Endothelial cell of umbilical vein (primary cell): ENCODE measurements at regions not wholly inside any gene's neighbourhood (a gene's known extent, or its start where the extent isn't known, plus 50 kb on each side); places are given as distances from the start of the nearest gene placed in this dataset.

ENCODE experiments used
- BruUV-seq: library from RNA; stranded (reverse); fragments of 400-500 nt; replicated peaks from 2 replicates; lab custom pipeline; 2021; lab: Mats Ljungman, UMichigan
- CTCF ChIA-PET: fragments of 300-600, 350-600 bp; sonication (Branson Sonifier 250); formaldehyde crosslinking; loops from one replicate; lab custom pipeline; 2021; ENCODE audit warnings: antibody characterized with exemption, inconsistent platforms; lab: Charles Lee
- POLR2A ChIA-PET: fragments of 300-600, 350-600 bp; sonication (Branson Sonifier 250); formaldehyde crosslinking; loops from one replicate; lab custom pipeline; 2021; ENCODE audit warnings: antibody characterized with exemption, inconsistent platforms; lab: Charles Lee
- DNase-seq: peaks from one replicate; pipeline ENCODE4 v3.0.0-alpha.2; 2011; ENCODE audit warnings: low read depth, low spot score
- FAIRE-seq: peaks from 2 replicates; lab custom pipeline; 2011; peaks lifted over from hg19 to GRCh38; lab: Jason Lieb, UNC
- H2AFZ ChIP-seq: 2 replicates; pipeline ENCODE4 v1.6.0; 2012; ENCODE audit warnings: low read depth, low read length, control low read depth, inconsistent platforms
- H3K27ac ChIP-seq: 2 replicates; pipeline ENCODE4 v1.5.1; 2011; ENCODE audit warnings: low read depth, mild to moderate bottlenecking, control low read depth, low read length, moderate library complexity; ENCODE audit not compliant: insufficient read depth
- H3K27me3 ChIP-seq, 2 experiments: 2 replicates each; pipeline versions ENCODE4 v1.6.0 to v1.6.1; 2011; ENCODE audit warnings: low read length in 2 of 2, mixed read lengths in 1 of 2; ENCODE audit not compliant: control insufficient read depth in 2 of 2, insufficient read depth in 2 of 2
- H3K36me3 ChIP-seq, 2 experiments: 2 replicates in 1 of 2; 3 replicates in 1 of 2; pipeline ENCODE4 v1.5.1; 2011; ENCODE audit warnings: low read length in 2 of 2, mild to moderate bottlenecking in 1 of 2, moderate library complexity in 1 of 2; ENCODE audit not compliant: control insufficient read depth in 2 of 2, insufficient read depth in 2 of 2; ENCODE audit errors: extremely low read depth in 1 of 2
- H3K4me1 ChIP-seq: 3 replicates; pipeline ENCODE4 v1.5.1; 2011; ENCODE audit warnings: mild to moderate bottlenecking, low read length; ENCODE audit not compliant: control insufficient read depth, insufficient read depth; ENCODE audit errors: extremely low read depth
- H3K4me2 ChIP-seq: 2 replicates; pipeline ENCODE4 v1.6.1; 2011; ENCODE audit warnings: low read length, control low read depth, mixed read lengths; ENCODE audit not compliant: insufficient read depth
- H3K4me3 ChIP-seq, 3 experiments: fragments of 200-600 bp in 1 of 3; sonication (generic), shearing (Covaris generic) in 1 of 3; replicated peaks in 1 of 3; 2 replicates each; pipeline ENCODE4 v1.5.1; 2011 to 2016; ENCODE audit warnings: control low read depth in 3 of 3, low read length in 3 of 3, mild to moderate bottlenecking in 2 of 3, inconsistent platforms in 1 of 3, low read depth in 1 of 3, moderate library complexity in 1 of 3; ENCODE audit not compliant: insufficient read depth in 1 of 3
- H3K79me2 ChIP-seq: 2 replicates; pipeline ENCODE4 v1.6.0; 2012; ENCODE audit warnings: low read length, inconsistent platforms; ENCODE audit not compliant: control insufficient read depth, insufficient read depth
- H3K9ac ChIP-seq: replicated peaks from 2 replicates; pipeline ENCODE3; 2011; ENCODE audit warnings: low read length, control low read depth; ENCODE audit not compliant: insufficient read depth; ENCODE audit errors: extremely low read depth
- H3K9me1 ChIP-seq: replicated peaks from 3 replicates; pipeline ENCODE4 v1.6.0; 2011; ENCODE audit warnings: mild to moderate bottlenecking, low read length; ENCODE audit not compliant: control insufficient read depth, insufficient read depth; ENCODE audit errors: extremely low read depth
- H3K9me3 ChIP-seq: replicated peaks from 2 replicates; pipeline ENCODE4 v1.5.1; 2012; ENCODE audit warnings: low read length, inconsistent platforms; ENCODE audit not compliant: control insufficient read depth, insufficient read depth
- H4K20me1 ChIP-seq: replicated peaks from 2 replicates; pipeline ENCODE3; 2011; ENCODE audit warnings: mild to moderate bottlenecking, low read length; ENCODE audit not compliant: control insufficient read depth, insufficient read depth; ENCODE audit errors: extremely low read depth
- CTCF ChIP-seq, 2 donors: IDR thresholded peaks; 1 replicate in 1 of 2; 2 replicates in 1 of 2; pipeline ENCODE4 v1.5.1; 2011; ENCODE audit warnings: low read length in 2 of 2, mild to moderate bottlenecking in 2 of 2, moderate library complexity in 2 of 2, control low read depth in 1 of 2, inconsistent platforms in 1 of 2, low read depth in 1 of 2; ENCODE audit not compliant: insufficient read depth in 1 of 2; ENCODE audit errors: extremely low read depth in 1 of 2
- EZH2 ChIP-seq: IDR thresholded peaks from 2 replicates; pipeline ENCODE4 v1.6.1; 2012; ENCODE audit warnings: borderline replicate concordance, low read depth, mild to moderate bottlenecking, moderate library complexity, low read length, inconsistent platforms; ENCODE audit not compliant: severe bottlenecking
- FOS ChIP-seq: IDR thresholded peaks from 2 replicates; pipeline ENCODE4 v1.6.1; 2011; ENCODE audit warnings: mild to moderate bottlenecking, low read length, moderate library complexity, borderline replicate concordance; ENCODE audit not compliant: insufficient read depth
- GATA2 ChIP-seq: IDR thresholded peaks from 2 replicates; pipeline ENCODE4 v1.7.0; 2011; ENCODE audit warnings: low read depth, mild to moderate bottlenecking, moderate library complexity, mixed read lengths, low read length; ENCODE audit not compliant: insufficient read length, insufficient read depth
- JUN ChIP-seq: IDR thresholded peaks from 2 replicates; pipeline ENCODE4 v1.6.1; 2011; ENCODE audit warnings: borderline replicate concordance, low read depth; ENCODE audit not compliant: insufficient read length, insufficient read depth
- MAX ChIP-seq: IDR thresholded peaks from 2 replicates; pipeline ENCODE4 v1.6.1; 2011; ENCODE audit not compliant: insufficient read depth, insufficient read length
- MYC ChIP-seq: IDR thresholded peaks from one replicate; pipeline ENCODE4 v1.6.1; 2011; ENCODE audit warnings: mild to moderate bottlenecking, low read depth, low read length
- POLR2A ChIP-seq: IDR thresholded peaks from 2 replicates; pipeline ENCODE4 v1.6.1; 2012; ENCODE audit warnings: low read depth, mild to moderate bottlenecking, control low read depth, low read length
- dilution Hi-C: fragments of 300-500 bp; cut with MboI; formaldehyde crosslinking; loops from one replicate; pipeline ENCODE4 v1.15.0; 2019; ENCODE audit warnings: low sequenced_read_pairs; ENCODE audit not compliant: extremely low pct_ligation_motif_present
- intact Hi-C: fragments of 100-400 bp; cut with micrococcal nuclease; formaldehyde crosslinking; loops from one replicate; pipeline ENCODE4 v1.10.0; 2022

GRCh38 chr6:139685009-139685408, 310.6 kb upstream of the CITED2 start:
- TF ChIP-seq JUN, result no peak
- no peak for TF ChIP-seq EZH2
- no peak for TF ChIP-seq FOS
- no peak for TF ChIP-seq MYC
- TF ChIP-seq CTCF (IDR thresholded peaks at IDR 0.05; ENCODE audit: extremely low read depth in 1 of 2, insufficient read depth in 1 of 2, low read depth in 1 of 2, low read length in 2 of 2), result no peak
- no peak for TF ChIP-seq POLR2A
- TF ChIP-seq GATA2, result no peak
- no peak for TF ChIP-seq MAX
- H3K9ac ChIP-seq, result no peak overlapping the region
- H3K9me1 ChIP-seq, result no peaks in the 10 kb centered on the region
- H2AFZ ChIP-seq, result no peak overlapping the region
- no peak overlapping the region for H3K27ac ChIP-seq
- DNase-seq (no peak), FAIRE-seq (no peak)
- H3K4me2 ChIP-seq, result no peak overlapping the region
- dilution Hi-C loops, result no loop called here
- ChIA-PET CTCF (interaction anchor here (1.0 kb wide), 1 partner anchor 9 kb away, joined by 4 read pairs; no protein-coding TSS in a partner anchor), POLR2A (no interaction called here)
- intact Hi-C loops, result no loop called here
- H3K27me3 ChIP-seq, result no peaks in the 10 kb centered on the region
- no peak overlapping the region for H3K4me3 ChIP-seq
- no TSS peak for BruUV-seq
- H3K36me3 ChIP-seq, result no peaks in the 10 kb centered on the region
- no peaks in the 10 kb centered on the region for H3K79me2 ChIP-seq
- H3K4me1 ChIP-seq, result no peaks in the 10 kb centered on the region
- H3K9me3 ChIP-seq, result no peaks in the 10 kb centered on the region
- H4K20me1 ChIP-seq, result no peaks in the 10 kb centered on the region
